Fibroblast of villous mesenchyme (primary cell): ENCODE measurements at regions not wholly inside any gene's neighbourhood (a gene's known extent, or its start where the extent isn't known, plus 50 kb on each side); places are given as distances from the start of the nearest gene placed in this dataset.
"Not testable (repeated sequence)": the region's sequence is repeated elsewhere in the genome, so short reads cannot be mapped to it uniquely, and the experiment has no call there.

Experiments
- DNase-seq: peaks from one replicate; pipeline ENCODE4 v3.0.0-alpha.2; 2010; ENCODE audit warnings: low read depth
- H3K4me3 ChIP-seq: 2 replicates; pipeline ENCODE4 v1.5.1; 2011; ENCODE audit warnings: low read depth, mild to moderate bottlenecking, low read length
- TF ChIP-seq, protein P1 (sequence below): IDR thresholded peaks from 2 replicates; pipeline ENCODE4 v1.5.1; 2012; ENCODE audit warnings: low read depth, mild to moderate bottlenecking, low read length; ENCODE audit not compliant: insufficient read depth

GRCh38 chr3:63132461-63133250 lies 145.5 kb upstream of the SYNPR start:
- H3K4me3 ChIP-seq: no peak overlapping the region
- no peak for DNase-seq
- TF ChIP-seq, protein P1, sequence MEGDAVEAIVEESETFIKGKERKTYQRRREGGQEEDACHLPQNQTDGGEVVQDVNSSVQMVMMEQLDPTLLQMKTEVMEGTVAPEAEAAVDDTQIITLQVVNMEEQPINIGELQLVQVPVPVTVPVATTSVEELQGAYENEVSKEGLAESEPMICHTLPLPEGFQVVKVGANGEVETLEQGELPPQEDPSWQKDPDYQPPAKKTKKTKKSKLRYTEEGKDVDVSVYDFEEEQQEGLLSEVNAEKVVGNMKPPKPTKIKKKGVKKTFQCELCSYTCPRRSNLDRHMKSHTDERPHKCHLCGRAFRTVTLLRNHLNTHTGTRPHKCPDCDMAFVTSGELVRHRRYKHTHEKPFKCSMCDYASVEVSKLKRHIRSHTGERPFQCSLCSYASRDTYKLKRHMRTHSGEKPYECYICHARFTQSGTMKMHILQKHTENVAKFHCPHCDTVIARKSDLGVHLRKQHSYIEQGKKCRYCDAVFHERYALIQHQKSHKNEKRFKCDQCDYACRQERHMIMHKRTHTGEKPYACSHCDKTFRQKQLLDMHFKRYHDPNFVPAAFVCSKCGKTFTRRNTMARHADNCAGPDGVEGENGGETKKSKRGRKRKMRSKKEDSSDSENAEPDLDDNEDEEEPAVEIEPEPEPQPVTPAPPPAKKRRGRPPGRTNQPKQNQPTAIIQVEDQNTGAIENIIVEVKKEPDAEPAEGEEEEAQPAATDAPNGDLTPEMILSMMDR: no peak

DNA sequence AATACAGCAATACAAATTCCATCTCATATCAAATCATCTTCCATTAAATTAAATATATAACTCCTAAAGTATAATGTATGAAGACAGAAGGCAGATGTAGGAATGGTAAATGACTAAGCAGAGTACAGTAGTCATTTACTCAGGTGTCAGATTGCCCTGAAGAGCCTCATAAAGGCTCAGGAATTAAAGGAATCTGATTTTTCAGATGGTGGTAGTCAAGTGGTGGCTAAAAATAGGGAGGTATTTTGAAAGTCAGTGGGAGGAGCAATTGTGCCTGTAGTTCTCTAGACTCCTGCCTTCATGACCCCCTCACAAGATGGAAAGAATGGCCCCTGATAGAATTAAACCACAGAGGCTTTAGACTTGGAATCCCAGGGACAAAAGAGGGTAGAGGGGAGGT lies 142.7 kb upstream of the SYNPR start:
- no peak overlapping the region for H3K4me3 ChIP-seq
- no peak for DNase-seq
- TF ChIP-seq, protein P1: no peak

- not testable (repeated sequence) for DNase-seq, H3K4me3 ChIP-seq
Measured at GRCh38 chr3:63136249-63136648, 141.9 kb upstream of the SYNPR start.

GRCh38 chr3:63142681-63143080 lies 135.4 kb upstream of the SYNPR start:
- TF ChIP-seq, protein P1: no peak
- DNase-seq: no peak

DNA sequence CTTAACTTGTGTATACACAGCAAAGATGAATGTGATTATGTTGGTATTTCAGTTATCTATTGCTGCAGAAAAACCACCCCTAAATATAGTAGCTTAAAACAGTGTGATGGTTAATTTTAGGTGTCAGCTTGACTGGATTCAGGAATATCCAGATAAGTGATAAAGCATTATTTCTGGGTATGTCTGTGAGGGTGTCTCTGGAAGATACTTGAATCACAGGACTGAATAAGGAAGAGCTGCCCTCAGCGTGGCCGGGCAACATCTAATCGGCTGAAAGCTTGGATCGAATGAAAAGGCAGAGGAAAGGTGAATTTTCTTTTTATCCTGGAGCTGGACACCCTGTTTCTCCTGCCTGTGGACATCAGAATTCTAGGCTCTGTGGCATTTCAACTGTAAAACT lies 132.0 kb upstream of the SYNPR start:
- TF ChIP-seq, protein P1: no peak

More at GRCh38 chr3:63142681-63143080, 135.4 kb upstream of the SYNPR start:
- H3K4me3 ChIP-seq: no peak overlapping the region

DNA sequence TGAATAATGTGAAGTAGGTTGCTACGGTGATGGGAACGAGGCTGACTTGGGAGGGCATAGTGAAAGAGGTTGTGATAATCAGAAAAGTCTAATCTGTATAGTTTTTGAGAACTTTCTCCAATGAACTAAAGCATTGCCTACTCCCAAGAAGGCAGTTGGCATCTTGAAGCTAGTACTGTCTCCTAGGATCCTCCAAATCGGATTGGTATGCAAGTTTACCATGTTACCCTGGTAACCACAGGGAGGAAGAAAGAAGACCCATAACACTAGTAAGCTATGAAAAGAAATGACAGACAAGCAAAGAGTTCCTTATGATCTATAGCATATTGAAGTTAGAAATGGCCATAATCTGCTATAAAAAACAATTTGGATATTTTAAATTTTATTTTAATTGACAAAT lies 127.2 kb upstream of the SYNPR start:
- no peak overlapping the region for H3K4me3 ChIP-seq
- TF ChIP-seq, protein P1: no peak
- no peak for DNase-seq

More for the DNA sequence above, 132.0 kb upstream of the SYNPR start:
- H3K4me3 ChIP-seq: no peak overlapping the region
- DNase-seq: no peak

GRCh38 chr3:63151897-63152296 lies 126.2 kb upstream of the SYNPR start:
- DNase-seq: no peak
- TF ChIP-seq, protein P1: no peak
- H3K4me3 ChIP-seq: no peak overlapping the region
